ENCODE measurements at regions not wholly inside any gene's neighbourhood (a gene's known extent, or its start where the extent isn't known, plus 50 kb on each side); places are given as distances from the start of the nearest gene placed in this dataset.

GRCh38 chr11:103779054-103779453 lies 257.4 kb upstream of the DDI1 start:
- TF ChIP-seq, protein P1, sequence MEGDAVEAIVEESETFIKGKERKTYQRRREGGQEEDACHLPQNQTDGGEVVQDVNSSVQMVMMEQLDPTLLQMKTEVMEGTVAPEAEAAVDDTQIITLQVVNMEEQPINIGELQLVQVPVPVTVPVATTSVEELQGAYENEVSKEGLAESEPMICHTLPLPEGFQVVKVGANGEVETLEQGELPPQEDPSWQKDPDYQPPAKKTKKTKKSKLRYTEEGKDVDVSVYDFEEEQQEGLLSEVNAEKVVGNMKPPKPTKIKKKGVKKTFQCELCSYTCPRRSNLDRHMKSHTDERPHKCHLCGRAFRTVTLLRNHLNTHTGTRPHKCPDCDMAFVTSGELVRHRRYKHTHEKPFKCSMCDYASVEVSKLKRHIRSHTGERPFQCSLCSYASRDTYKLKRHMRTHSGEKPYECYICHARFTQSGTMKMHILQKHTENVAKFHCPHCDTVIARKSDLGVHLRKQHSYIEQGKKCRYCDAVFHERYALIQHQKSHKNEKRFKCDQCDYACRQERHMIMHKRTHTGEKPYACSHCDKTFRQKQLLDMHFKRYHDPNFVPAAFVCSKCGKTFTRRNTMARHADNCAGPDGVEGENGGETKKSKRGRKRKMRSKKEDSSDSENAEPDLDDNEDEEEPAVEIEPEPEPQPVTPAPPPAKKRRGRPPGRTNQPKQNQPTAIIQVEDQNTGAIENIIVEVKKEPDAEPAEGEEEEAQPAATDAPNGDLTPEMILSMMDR (IDR thresholded peaks at IDR 0.05; ENCODE audit: borderline replicate concordance, extremely low read depth, low read length, poor library complexity, severe bottlenecking), result no peak
- TF ChIP-seq EZH2 (IDR thresholded peaks at IDR 0.05; ENCODE audit: borderline replicate concordance, low read depth, low read length, severe bottlenecking), result no peak

All from DND-41 (cell line).